Muscle layer of duodenum (tissue), 2 donors: ENCODE measurements at regions not wholly inside any gene's neighbourhood (a gene's known extent, or its start where the extent isn't known, plus 50 kb on each side); places are given as distances from the start of the nearest gene placed in this dataset.

Source experiments
- H3K27ac ChIP-seq: one replicate; pipeline ENCODE4 v1.7.0; 2013; ENCODE audit warnings: mild to moderate bottlenecking, low read length
- H3K27me3 ChIP-seq: one replicate; pipeline ENCODE4 v1.7.0; 2013; ENCODE audit warnings: low read depth, mild to moderate bottlenecking, control low read depth, low read length
- H3K36me3 ChIP-seq, 2 donors: one replicate each; pipeline ENCODE4 v1.7.0; 2013; ENCODE audit warnings: low read length in 2 of 2, control low read depth in 1 of 2, mild to moderate bottlenecking in 1 of 2; ENCODE audit not compliant: insufficient read depth in 2 of 2, control insufficient read depth in 1 of 2
- H3K4me1 ChIP-seq, 2 donors: one replicate each; pipeline ENCODE4 v1.7.0; 2013; ENCODE audit warnings: low read length in 2 of 2, mild to moderate bottlenecking in 2 of 2, control low read depth in 1 of 2, moderate library complexity in 1 of 2; ENCODE audit not compliant: insufficient read depth in 2 of 2, control insufficient read depth in 1 of 2
- H3K4me3 ChIP-seq, 2 donors: one replicate each; pipeline ENCODE4 v1.7.0; 2013; ENCODE audit warnings: low read length in 2 of 2, low read depth in 1 of 2, mild to moderate bottlenecking in 1 of 2
- H3K9me3 ChIP-seq, 2 donors: one replicate each; pipeline ENCODE4 v1.7.0; 2013; ENCODE audit warnings: low read length in 2 of 2, control low read depth in 1 of 2, mild to moderate bottlenecking in 1 of 2; ENCODE audit not compliant: control insufficient read depth in 1 of 2
- donor health status: healthy.

DNA sequence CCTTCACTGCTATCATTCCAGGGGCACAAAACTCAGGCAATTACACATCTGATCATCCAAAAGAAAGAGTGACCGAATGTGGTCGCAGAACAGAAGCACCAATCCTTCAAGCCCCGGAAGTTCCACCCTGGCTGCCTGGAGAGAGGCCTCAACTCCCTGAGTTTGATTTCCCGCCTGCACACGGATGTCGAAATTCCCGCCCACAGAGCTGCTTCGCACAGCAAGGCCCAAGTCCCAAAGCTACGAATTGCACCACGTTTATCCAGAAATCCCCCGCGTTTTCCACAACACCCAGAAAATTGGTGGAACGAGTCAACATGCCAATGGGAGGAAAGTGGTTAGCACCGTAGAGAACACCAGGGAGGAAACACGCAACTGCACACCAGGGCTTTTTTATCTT, 445.4 kb downstream of the EIPR1 start:
- Histone ChIP-seq H3K36me3 (no peaks in the 10 kb centered on the region), H3K9me3 (peaks cover 0 to 9% of the 10 kb centered on the region in 2 donors), H3K27me3 (no peaks in the 10 kb centered on the region), H3K27ac (no peak overlapping the region), H3K4me3 (no peak overlapping the region), H3K4me1 (no peaks in the 10 kb centered on the region)

DNA sequence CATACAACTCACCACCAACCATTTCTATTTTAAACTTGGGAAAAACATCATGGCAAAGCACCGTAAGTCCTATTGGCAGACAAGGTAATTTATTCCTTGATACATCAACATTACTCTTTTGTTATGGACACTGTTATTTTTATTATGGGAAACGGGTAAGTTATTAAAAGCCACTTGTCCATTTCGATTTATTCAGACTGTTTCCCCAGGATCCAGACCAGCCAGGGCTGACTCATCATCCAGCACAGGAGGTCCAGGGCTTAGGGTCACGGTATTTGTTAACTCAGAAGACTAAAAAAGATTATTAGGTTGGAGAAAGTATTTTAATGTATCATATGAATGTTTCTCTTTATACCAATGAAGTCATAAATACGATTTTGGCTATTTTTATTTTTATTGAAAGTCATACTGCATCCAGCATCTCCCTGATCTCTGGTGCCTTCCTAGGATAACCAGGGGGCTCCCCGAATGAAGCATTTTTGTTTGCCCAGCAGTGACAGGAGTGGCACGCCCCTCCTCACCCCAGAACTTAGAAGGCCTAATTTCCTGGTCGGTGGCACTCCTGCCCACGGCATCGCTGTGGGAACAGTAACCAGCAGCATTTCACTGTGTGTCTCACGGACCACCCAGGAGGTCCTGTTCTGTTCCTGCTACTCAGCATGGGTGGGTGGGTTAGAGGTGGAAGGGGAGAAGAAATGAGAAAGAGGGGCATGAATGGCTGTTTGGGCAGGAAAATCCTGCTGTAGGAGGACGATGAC, 446.1 kb downstream of the EIPR1 start:
- Histone ChIP-seq H3K36me3 (no peaks in the 10 kb centered on the region), H3K4me3 (no peak overlapping the region), H3K27ac (no peak overlapping the region), H3K9me3 (peaks cover 0 to 9% of the 10 kb centered on the region in 2 donors), H3K27me3 (no peaks in the 10 kb centered on the region), H3K4me1 (no peaks in the 10 kb centered on the region)

DNA sequence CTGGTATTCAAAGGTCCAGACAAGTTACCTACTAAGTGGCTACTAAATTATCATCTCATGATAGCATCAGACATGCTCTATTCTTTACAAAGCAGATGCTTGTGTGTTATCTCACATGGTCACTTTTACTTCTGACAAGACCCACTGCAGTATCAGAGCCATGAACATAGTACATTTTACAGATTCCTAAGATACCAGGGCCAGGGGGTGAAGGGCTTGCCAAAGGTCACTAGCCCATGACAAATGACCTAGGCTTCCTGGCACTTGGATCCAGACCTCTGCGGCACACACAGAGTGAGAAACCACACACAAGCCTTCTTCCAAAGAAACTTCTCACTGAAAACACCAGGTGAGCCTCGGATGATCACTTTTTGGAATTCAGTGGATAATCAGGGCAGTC, 446.8 kb downstream of the EIPR1 start:
- Histone ChIP-seq H3K9me3 (peaks cover 0 to 9% of the 10 kb centered on the region in 2 donors), H3K27ac (no peak overlapping the region), H3K4me1 (no peaks in the 10 kb centered on the region), H3K4me3 (no peak overlapping the region), H3K36me3 (no peaks in the 10 kb centered on the region), H3K27me3 (no peaks in the 10 kb centered on the region)

DNA sequence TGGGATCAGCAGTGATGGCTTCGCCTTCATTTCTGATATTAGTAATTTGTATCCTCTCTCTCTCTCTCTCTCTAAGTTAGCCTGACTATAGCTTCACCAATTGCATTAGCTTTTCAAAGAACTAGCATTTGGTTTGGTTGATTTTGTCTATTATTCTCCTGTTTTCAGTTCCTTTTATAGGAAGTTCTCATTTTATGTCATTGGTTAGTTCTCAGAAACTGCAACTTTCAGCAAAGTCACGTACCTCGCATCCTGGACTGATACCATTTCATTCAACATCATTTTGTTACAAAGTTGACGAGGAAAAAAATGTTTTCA, 450.8 kb downstream of the EIPR1 start:
- Histone ChIP-seq H3K9me3 (peaks cover 0 to 9% of the 10 kb centered on the region in 2 donors), H3K27me3 (no peaks in the 10 kb centered on the region), H3K36me3 (no peaks in the 10 kb centered on the region)

DNA sequence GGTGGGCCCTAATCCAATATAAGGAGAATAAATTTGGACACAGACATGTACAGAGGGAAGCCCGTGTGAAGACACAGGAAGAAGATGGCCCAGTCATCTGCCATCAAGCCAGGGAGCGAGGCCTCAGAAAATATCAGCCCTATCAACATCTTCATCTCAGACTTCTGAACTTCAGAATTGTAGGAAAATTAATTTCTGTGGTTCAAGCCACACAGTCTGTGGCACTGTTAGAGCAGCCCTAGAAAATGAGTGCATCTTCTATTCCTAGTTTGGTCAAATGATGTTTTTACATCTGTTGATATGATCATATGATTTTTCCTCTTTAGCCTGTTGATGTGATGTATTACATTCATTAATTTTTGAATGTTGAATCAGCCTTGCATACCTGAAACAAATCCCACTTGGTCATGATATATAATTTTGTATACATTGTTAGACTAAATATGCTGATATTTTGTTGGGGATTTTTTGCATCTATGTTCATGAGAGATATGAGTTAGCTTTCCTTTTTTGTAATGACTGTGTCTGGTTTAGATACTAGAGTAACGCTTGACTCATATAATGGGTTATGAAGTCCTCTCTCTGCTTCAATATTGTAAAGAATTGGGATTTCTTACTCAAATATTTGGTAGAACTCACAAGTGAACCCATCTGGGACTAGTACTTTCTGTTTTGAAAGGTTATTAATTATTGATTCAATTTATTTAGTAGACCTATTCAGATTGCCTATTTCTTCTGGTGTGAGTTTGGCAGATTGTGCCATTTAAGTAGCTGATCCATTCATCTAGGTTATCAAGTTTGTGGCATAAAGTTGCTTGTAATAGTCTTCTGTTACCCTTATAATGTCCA, 451.4 kb downstream of the EIPR1 start:
- Histone ChIP-seq H3K9me3 (peaks cover 0 to 9% of the 10 kb centered on the region in 2 donors), H3K27ac (no peak overlapping the region), H3K4me3 (no peak overlapping the region), H3K4me1 (no peaks in the 10 kb centered on the region), H3K27me3 (no peaks in the 10 kb centered on the region), H3K36me3 (no peaks in the 10 kb centered on the region)

More for the DNA sequence above, 450.8 kb downstream of the EIPR1 start:
- H3K4me3 ChIP-seq: no peak overlapping the region
- H3K4me1 ChIP-seq: no peaks in the 10 kb centered on the region
- H3K27ac ChIP-seq: no peak overlapping the region

DNA sequence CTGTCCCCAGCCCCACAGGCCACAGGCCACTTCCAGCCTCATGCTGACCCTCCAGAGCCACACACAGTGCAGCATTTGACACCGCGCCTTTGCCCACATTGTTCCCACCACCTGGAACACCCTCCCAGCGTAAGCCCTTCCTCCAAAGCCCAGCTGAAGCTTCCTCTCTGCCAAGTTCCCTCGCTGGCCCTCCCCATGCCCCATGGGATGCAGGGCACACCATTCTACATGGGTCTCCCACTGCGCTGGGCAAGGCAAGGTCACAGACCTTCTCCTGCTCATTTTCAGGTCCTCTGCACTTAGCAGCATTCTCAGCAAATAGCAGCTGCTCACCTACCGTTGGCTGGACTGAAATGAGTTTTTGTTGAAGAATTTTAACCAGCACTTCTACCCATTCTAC, 455.5 kb downstream of the EIPR1 start:
- H3K9me3 ChIP-seq: no peaks in the 10 kb centered on the region
- no peaks in the 10 kb centered on the region for H3K4me1 ChIP-seq
- H3K27ac ChIP-seq: no peak overlapping the region
- no peaks in the 10 kb centered on the region for H3K36me3 ChIP-seq
- H3K4me3 ChIP-seq: no peak overlapping the region
- no peaks in the 10 kb centered on the region for H3K27me3 ChIP-seq

DNA sequence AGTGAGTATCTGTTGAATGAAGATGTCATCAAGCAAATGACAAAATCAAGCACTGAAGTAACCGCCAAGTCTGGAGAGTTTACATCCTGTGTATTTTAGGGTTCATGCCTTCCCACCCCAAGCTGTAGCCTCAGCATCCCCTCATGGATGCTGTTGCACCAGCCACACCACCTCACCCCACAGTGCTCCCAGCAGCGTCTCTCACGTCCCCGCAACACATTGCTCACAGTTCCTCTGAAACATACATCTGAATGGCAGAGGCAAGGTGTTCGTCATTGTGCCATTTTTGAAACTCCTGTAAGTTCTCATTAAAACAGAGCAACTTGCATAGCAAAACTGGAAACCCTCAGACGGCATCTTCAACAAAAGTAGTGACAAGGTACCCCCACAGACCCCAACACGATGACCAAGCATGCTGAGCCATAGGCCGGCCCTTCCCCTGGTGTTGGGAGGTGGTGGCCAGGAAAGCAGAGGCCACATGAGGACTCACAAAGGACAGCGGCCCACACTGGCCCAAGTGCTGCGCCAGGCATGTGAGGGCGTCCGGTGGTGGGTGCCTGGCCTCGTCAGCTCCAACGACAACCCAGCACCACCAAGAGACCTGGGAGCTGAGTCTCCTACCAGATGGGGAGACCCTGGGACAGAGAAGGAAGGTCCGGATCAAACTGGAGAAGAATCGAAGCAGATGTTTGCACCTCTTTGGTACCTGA, 456.5 kb downstream of the EIPR1 start:
- Histone ChIP-seq H3K27me3 (no peaks in the 10 kb centered on the region), H3K27ac (no peak overlapping the region), H3K4me1 (no peaks in the 10 kb centered on the region), H3K4me3 (no peak overlapping the region), H3K36me3 (no peaks in the 10 kb centered on the region), H3K9me3 (peaks cover 0 to 1% of the 10 kb centered on the region in 2 donors)

DNA sequence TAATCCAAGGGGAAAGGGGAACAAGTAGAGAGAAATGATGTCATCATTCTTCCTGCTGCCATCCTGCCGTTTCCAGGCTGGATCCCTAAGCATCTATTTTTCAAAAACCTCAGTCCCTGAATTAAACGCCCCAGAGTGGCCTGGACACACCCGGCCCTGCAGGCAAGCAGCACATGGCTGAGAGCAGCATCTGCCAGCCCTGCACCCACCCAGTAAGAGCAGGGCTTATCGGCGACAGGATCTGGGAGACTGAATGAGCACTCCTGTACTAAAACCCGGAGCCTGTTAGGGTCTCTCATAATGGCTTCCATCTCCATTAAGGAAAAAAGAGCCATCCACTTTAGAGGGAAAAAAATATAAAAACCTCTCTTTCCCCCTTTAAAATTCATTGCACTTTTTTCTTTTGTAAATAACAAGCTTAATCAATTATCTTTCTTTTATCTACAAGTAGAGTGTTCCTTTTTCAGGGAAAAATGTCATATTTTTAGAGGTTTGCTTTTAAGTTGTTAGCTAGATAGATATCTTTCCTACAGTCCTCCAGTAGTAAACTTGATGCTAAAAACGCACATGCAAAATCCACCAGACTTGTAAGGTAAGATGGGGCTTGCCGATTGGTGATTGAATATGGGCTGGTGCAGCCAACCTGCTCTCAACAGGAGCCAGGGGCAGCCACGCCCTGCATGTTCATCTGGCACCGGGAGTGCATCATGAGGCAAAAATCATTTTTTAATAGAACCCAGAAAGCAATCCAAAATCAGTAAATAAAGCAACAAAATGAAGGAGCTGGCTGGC, 457.8 kb downstream of the EIPR1 start:
- Histone ChIP-seq H3K4me1 (no peaks in the 10 kb centered on the region), H3K9me3 (peaks cover 0 to 6% of the 10 kb centered on the region in 2 donors), H3K36me3 (no peaks in the 10 kb centered on the region), H3K27me3 (no peaks in the 10 kb centered on the region), H3K4me3 (no peak overlapping the region), H3K27ac (no peak overlapping the region)

DNA sequence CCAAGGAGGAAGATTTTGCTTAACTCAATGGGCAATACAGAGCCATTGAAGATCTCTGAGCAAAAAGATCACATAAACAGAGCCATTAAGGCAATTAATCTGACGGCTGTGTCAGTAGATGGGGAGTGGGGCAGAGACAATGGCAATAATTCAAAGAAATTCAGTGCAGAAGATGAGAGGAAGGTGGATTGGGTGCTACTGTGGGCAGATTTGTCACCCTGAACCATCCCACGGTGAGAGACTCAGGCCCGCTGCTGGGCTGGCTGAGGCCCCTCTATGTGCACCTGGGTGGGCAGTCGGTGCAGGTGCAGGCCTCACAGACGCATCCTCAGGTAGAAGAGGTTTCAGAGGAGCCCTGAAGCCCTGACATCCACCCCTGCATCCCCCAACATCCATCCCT, 458.6 kb downstream of the EIPR1 start:
- Histone ChIP-seq H3K27ac (no peak overlapping the region), H3K4me1 (no peaks in the 10 kb centered on the region), H3K27me3 (no peaks in the 10 kb centered on the region), H3K4me3 (no peak overlapping the region), H3K36me3 (no peaks in the 10 kb centered on the region), H3K9me3 (peaks cover 0 to 6% of the 10 kb centered on the region in 2 donors)

DNA sequence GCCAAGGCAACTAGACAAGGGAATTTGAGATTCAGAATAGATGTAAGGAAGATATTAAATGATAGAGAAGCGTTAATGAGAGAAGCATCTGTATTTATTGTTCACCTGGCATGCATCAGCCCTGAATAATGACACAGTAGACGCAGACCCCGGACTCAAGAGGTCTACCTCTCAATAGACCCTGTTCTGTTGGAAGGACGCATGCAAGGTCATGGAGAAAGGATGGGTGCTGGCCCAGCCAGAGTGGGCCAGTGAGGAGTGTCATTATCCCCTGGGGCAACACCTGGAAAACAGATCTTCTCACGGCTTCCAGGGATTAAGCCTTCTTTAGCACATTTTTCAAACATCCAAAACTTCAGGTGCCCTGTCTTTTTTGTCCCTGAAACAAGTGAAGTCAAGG, 461.0 kb downstream of the EIPR1 start:
- H3K27me3 ChIP-seq: no peaks in the 10 kb centered on the region
- no peak overlapping the region for H3K27ac ChIP-seq
- no peak overlapping the region for H3K4me3 ChIP-seq
- H3K9me3 ChIP-seq: peaks cover 0 to 6% of the 10 kb centered on the region in 2 donors
- H3K36me3 ChIP-seq: no peaks in the 10 kb centered on the region
- no peaks in the 10 kb centered on the region for H3K4me1 ChIP-seq

DNA sequence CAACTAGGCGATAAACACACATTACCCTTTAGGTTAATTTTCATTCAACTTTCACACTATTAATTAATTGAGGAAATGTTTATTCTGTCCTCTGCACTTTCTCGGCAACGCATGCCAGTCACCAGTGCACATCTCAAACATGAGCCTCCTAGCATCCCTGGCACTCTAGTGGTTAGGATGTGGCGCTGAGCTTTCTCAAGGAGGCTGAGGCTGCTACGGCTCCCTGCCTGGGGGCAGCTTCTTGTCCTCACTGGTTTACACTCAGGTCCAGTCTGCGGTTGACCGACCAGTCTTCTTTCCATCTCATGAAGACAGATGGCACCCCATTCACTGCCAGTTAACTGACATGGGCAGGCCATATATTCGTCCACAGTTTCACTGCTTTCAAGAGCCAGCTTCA, 463.4 kb downstream of the EIPR1 start:
- Histone ChIP-seq H3K36me3 (no peaks in the 10 kb centered on the region), H3K4me3 (no peak overlapping the region), H3K27me3 (no peaks in the 10 kb centered on the region), H3K4me1 (no peaks in the 10 kb centered on the region), H3K27ac (no peak overlapping the region), H3K9me3 (peaks cover 0 to 6% of the 10 kb centered on the region in 2 donors)
